ENCODE measurements at regions not wholly inside any gene's neighbourhood (a gene's known extent, or its start where the extent isn't known, plus 50 kb on each side); places are given as distances from the start of the nearest gene placed in this dataset.

GRCh38 chr5:68722357-68722756 is 371.5 kb upstream of the SLC30A5 start:
- Histone ChIP-seq H3K27me3 (no peaks in the 10 kb centered on the region), H3K36me3 (no peaks in the 10 kb centered on the region), H3K9me3 (no peaks in the 10 kb centered on the region), H3K4me3 (no peak overlapping the region), H3K27ac (no peak overlapping the region), H3K4me1 (no peaks in the 10 kb centered on the region)
- WGBS, 2 donors (ENCODE audit: low coverage in 1 of 2) = 91% methylated on average over 6 to 7 of the region's 7 CpGs
- TF ChIP-seq POLR2AphosphoS5 (IDR thresholded peaks at IDR 0.05) (no peak), EP300 (IDR thresholded peaks at IDR 0.05) (no peak), POLR2A (IDR thresholded peaks at IDR 0.05) (no peak), CTCF (IDR thresholded peaks at IDR 0.05) (no peak)
- ATAC-seq = no peak

- no peak overlapping the region for H3K4me3 ChIP-seq
- H3K4me1 ChIP-seq = peaks cover 0 to 14% (median 6%) of the 10 kb centered on the region in 3 donors
- H3K27me3 ChIP-seq = no peaks in the 10 kb centered on the region
- H3K9me3 ChIP-seq = no peaks in the 10 kb centered on the region
- TF ChIP-seq POLR2A (IDR thresholded peaks at IDR 0.05) = no peak
- 66 to 84% methylated on average over 4 to 7 of the region's 7 CpGs for WGBS, 2 donors (ENCODE audit: low coverage in 1 of 2)
- H3K36me3 ChIP-seq = no peaks in the 10 kb centered on the region
- H3K27ac ChIP-seq = no peak overlapping the region
- ATAC-seq = no peak
These were observed 367.7 kb upstream of the SLC30A5 start for GRCh38 chr5:68725905-68726683.

- Histone ChIP-seq H3K36me3 (no peaks in the 10 kb centered on the region), H3K4me1 (peaks cover 0 to 15% (median 6%) of the 10 kb centered on the region in 3 donors), H3K4me3 (no peak overlapping the region), H3K27me3 (no peaks in the 10 kb centered on the region), H3K9me3 (no peaks in the 10 kb centered on the region), H3K27ac (no peak overlapping the region)
- no peak for ATAC-seq
- WGBS, 2 donors (ENCODE audit: low coverage in 1 of 2) = 89 to 97% methylated on average over 2 of the region's 2 CpGs
- no peak for TF ChIP-seq POLR2A (IDR thresholded peaks at IDR 0.05)
- TF ChIP-seq EP300 (IDR thresholded peaks at IDR 0.05) = no peak
These were observed 365.9 kb upstream of the SLC30A5 start for GRCh38 chr5:68727931-68728330.

- Histone ChIP-seq H3K36me3 (no peaks in the 10 kb centered on the region), H3K27ac (no peak overlapping the region), H3K4me1 (peaks cover 0 to 15% (median 6%) of the 10 kb centered on the region in 3 donors), H3K27me3 (no peaks in the 10 kb centered on the region), H3K9me3 (no peaks in the 10 kb centered on the region), H3K4me3 (no peak overlapping the region)
- no peak for TF ChIP-seq POLR2A (IDR thresholded peaks at IDR 0.05)
- TF ChIP-seq CTCF (IDR thresholded peaks at IDR 0.05) = no peak
- TF ChIP-seq POLR2AphosphoS5 (IDR thresholded peaks at IDR 0.05) = no peak
- ATAC-seq = no peak
- WGBS, 2 donors (ENCODE audit: low coverage in 1 of 2) = 67 to 75% methylated on average over 3 to 4 of the region's 4 CpGs
These were observed 364.1 kb upstream of the SLC30A5 start for GRCh38 chr5:68729678-68730077.

GRCh38 chr5:68730220-68730978 is 363.4 kb upstream of the SLC30A5 start:
- no peaks in the 10 kb centered on the region for H3K27me3 ChIP-seq
- peak; percentile 83 for ATAC-seq
- no peaks in the 10 kb centered on the region for H3K9me3 ChIP-seq
- WGBS, 2 donors (ENCODE audit: low coverage in 1 of 2) = 20 to 23% methylated on average over 7 of the region's 7 CpGs
- peak overlapping the region in 1 of 4 donors; percentile 47 for H3K27ac ChIP-seq
- no peaks in the 10 kb centered on the region for H3K36me3 ChIP-seq
- TF ChIP-seq POLR2A (IDR thresholded peaks at IDR 0.05) = no peak
- TF ChIP-seq POLR2AphosphoS5 (IDR thresholded peaks at IDR 0.05) = peak; percentile 36
- H3K4me3 ChIP-seq = no peak overlapping the region
- peaks cover 0 to 15% (median 6%) of the 10 kb centered on the region in 3 donors for H3K4me1 ChIP-seq

GRCh38 chr5:68730979-68731654 is 362.7 kb upstream of the SLC30A5 start:
- H3K36me3 ChIP-seq = no peaks in the 10 kb centered on the region
- no peak for ATAC-seq
- H3K4me1 ChIP-seq = peaks cover 0 to 15% (median 6%) of the 10 kb centered on the region in 3 donors
- H3K4me3 ChIP-seq = no peak overlapping the region
- WGBS, 2 donors (ENCODE audit: low coverage in 1 of 2) = 69 to 75% methylated on average over 3 of the region's 3 CpGs
- no peaks in the 10 kb centered on the region for H3K27me3 ChIP-seq
- H3K9me3 ChIP-seq = no peaks in the 10 kb centered on the region
- H3K27ac ChIP-seq = peak overlapping the region in 1 of 4 donors; percentile 47
- no peak for TF ChIP-seq CTCF (IDR thresholded peaks at IDR 0.05)
- TF ChIP-seq EP300 (IDR thresholded peaks at IDR 0.05) = no peak
- TF ChIP-seq POLR2A (IDR thresholded peaks at IDR 0.05) = no peak
- no peak for TF ChIP-seq POLR2AphosphoS5 (IDR thresholded peaks at IDR 0.05)

Measured in gastroesophageal sphincter (tissue), 4 donors.